GM12878 (cell line): ENCODE measurements at regions not wholly inside any gene's neighbourhood (a gene's known extent, or its start where the extent isn't known, plus 50 kb on each side); places are given as distances from the start of the nearest gene placed in this dataset.

ENCODE experiments used
- ATAC-seq: fragments of 200-7000 bp; cut with Tn5 transposase; 3 replicates; pipeline ENCODE4 v1.9.1; 2020; ENCODE audit warnings: mild to moderate bottlenecking, moderate library complexity
- BruUV-seq: library from RNA; stranded (reverse); fragments of 400-500 nt; replicated peaks from 2 replicates; lab custom pipeline; 2021; lab: Mats Ljungman, UMichigan
- CTCF ChIA-PET: fragments of 300-600 bp; sonication (Branson Sonifier 250); formaldehyde crosslinking; extraction: SDS; loops from one replicate; lab custom pipeline; 2021; ENCODE audit warnings: inconsistent platforms; lab: Yijun Ruan, JAX
- POLR2A ChIA-PET: fragments of 350-600 bp; formaldehyde crosslinking; extraction: SDS; loops from one replicate; lab custom pipeline; 2021; ENCODE audit warnings: inconsistent platforms; lab: Charles Lee
- RAD21 ChIA-PET: fragments of 300-600 bp; sonication (Branson Sonifier 250); formaldehyde crosslinking; loops from one replicate; lab custom pipeline; 2023; ENCODE audit warnings: antibody characterized with exemption; ENCODE audit not compliant: unreplicated experiment; lab: Charles Lee
- SMC1A ChIA-PET: fragments of 300-600 bp; sonication (Branson Sonifier 250); formaldehyde crosslinking; loops from one replicate; lab custom pipeline; 2023; ENCODE audit not compliant: unreplicated experiment, uncharacterized antibody; lab: Charles Lee
- DNase-seq: peaks from one replicate; pipeline ENCODE4 v3.0.0-alpha.2; 2011; ENCODE audit warnings: low read depth, low spot score
- FAIRE-seq: peaks from 3 replicates; lab custom pipeline; 2011; peaks lifted over from hg19 to GRCh38; lab: Jason Lieb, UNC
- H2AFZ ChIP-seq: 2 replicates; pipeline ENCODE4 v1.6.0; 2011; ENCODE audit warnings: low read depth, low read length, control low read depth; ENCODE audit not compliant: control insufficient read depth
- H3K27ac ChIP-seq: 2 replicates; pipeline ENCODE4 v1.5.1; 2011; ENCODE audit warnings: control low read depth; ENCODE audit not compliant: control insufficient read depth, insufficient read depth
- H3K27me3 ChIP-seq, 2 experiments: replicated peaks in 1 of 2; 2 replicates each; pipeline versions ENCODE4 v1.6.0 to v1.6.1; 2011; ENCODE audit warnings: low read length in 1 of 2; ENCODE audit not compliant: control insufficient read depth in 2 of 2, insufficient read depth in 2 of 2
- H3K36me3 ChIP-seq, 2 experiments: 2 replicates each; pipeline ENCODE4 v1.5.1; 2011; ENCODE audit warnings: low read length in 1 of 2; ENCODE audit not compliant: control insufficient read depth in 2 of 2, insufficient read depth in 2 of 2
- H3K4me1 ChIP-seq: 2 replicates; pipeline ENCODE4 v1.6.1; 2011; ENCODE audit warnings: mild to moderate bottlenecking, low read length, moderate library complexity, mixed read lengths; ENCODE audit not compliant: control insufficient read depth, insufficient read depth
- H3K4me2 ChIP-seq: 2 replicates; pipeline ENCODE4 v1.6.0; 2011; ENCODE audit warnings: control low read depth; ENCODE audit not compliant: control insufficient read depth, insufficient read depth
- H3K4me3 ChIP-seq: fragments of 200-600 bp; sonication (generic); 2 replicates; pipeline ENCODE4 v1.5.1; 2016
- H3K79me2 ChIP-seq: 2 replicates; pipeline ENCODE4 v1.6.0; 2011; ENCODE audit warnings: low read length; ENCODE audit not compliant: control insufficient read depth, insufficient read depth
- H3K9ac ChIP-seq: 2 replicates; pipeline ENCODE4 v1.8.0; 2011; ENCODE audit warnings: low read length, control low read depth, mixed read lengths; ENCODE audit not compliant: control insufficient read depth, insufficient read depth
- H3K9me3 ChIP-seq: replicated peaks from 3 replicates; pipeline ENCODE4 v1.5.1; 2011; ENCODE audit warnings: mild to moderate bottlenecking, low read length; ENCODE audit not compliant: control insufficient read depth, insufficient read depth
- H4K20me1 ChIP-seq: 2 replicates; pipeline ENCODE4 v1.6.0; 2011; ENCODE audit not compliant: control insufficient read depth, insufficient read depth
- ASH2L ChIP-seq: fragments of 300-600, 200-600 bp; sonication (generic); IDR thresholded peaks from 2 replicates; pipeline ENCODE4 v1.6.1; 2017; ENCODE audit warnings: low read depth, mild to moderate bottlenecking, borderline replicate concordance
- CHD1 ChIP-seq: IDR thresholded peaks from 2 replicates; pipeline ENCODE4 v1.6.1; 2012; ENCODE audit warnings: low read depth, low read length, improper control_type of control experiment
- MLLT1 ChIP-seq: fragments of 450-650 bp; IDR thresholded peaks from 2 replicates; pipeline ENCODE4 v1.6.1; 2016; ENCODE audit warnings: mild to moderate bottlenecking
- MTA3 ChIP-seq: IDR thresholded peaks from 2 replicates; pipeline ENCODE4 v1.6.1; 2012; ENCODE audit warnings: low read length, inconsistent platforms, borderline replicate concordance
- NBN ChIP-seq: fragments of 450-650 bp; IDR thresholded peaks from 2 replicates; pipeline ENCODE4 v1.6.1; 2016
- NFYB ChIP-seq: IDR thresholded peaks from 2 replicates; pipeline ENCODE4 v1.6.1; 2011; ENCODE audit warnings: low read depth, mild to moderate bottlenecking, low read length, improper control_type of control experiment, moderate library complexity; ENCODE audit not compliant: insufficient read depth
- RAD51 ChIP-seq: fragments of 450-650 bp; IDR thresholded peaks from 2 replicates; pipeline ENCODE4 v1.6.1; 2016; ENCODE audit warnings: moderate library complexity, mild to moderate bottlenecking, inconsistent platforms
- RCOR1 ChIP-seq: conservative IDR thresholded peaks from 2 replicates; pipeline ENCODE4 v1.6.1; 2012; ENCODE audit warnings: low read depth, low read length, improper control_type of control experiment
- SMAD1 ChIP-seq: fragments of 450-650 bp; IDR thresholded peaks from 2 replicates; pipeline ENCODE4 v1.6.1; 2018; ENCODE audit warnings: mild to moderate bottlenecking, low read depth; ENCODE audit not compliant: partially characterized antibody
- SREBF2 ChIP-seq: IDR thresholded peaks from 2 replicates; pipeline ENCODE4 v1.6.1; 2012; ENCODE audit warnings: mild to moderate bottlenecking, low read length
- TARDBP ChIP-seq: IDR thresholded peaks from 2 replicates; pipeline ENCODE4 v1.6.1; 2016; ENCODE audit warnings: borderline replicate concordance
- ZNF274 ChIP-seq: IDR thresholded peaks from one replicate; pipeline ENCODE4 v1.8.0; 2011; ENCODE audit not compliant: insufficient read length, insufficient read depth
- ZNF384 ChIP-seq: IDR thresholded peaks from 2 replicates; pipeline ENCODE4 v1.6.1; 2012; ENCODE audit warnings: low read depth, mild to moderate bottlenecking, low read length, improper control_type of control experiment, borderline replicate concordance
- WGBS: methylation state at CpG from one replicate; pipeline ENCODE4 v1.1.6; 2016; ENCODE audit warnings: low lambda C conversion rate; ENCODE audit not compliant: insufficient replicate concordance, insufficient coverage; ENCODE audit errors: missing lambda C conversion rate; 5-methylcytosine and 5-hydroxymethylcytosine counted together
- in situ Hi-C: fragments of 300-500 bp; cut with MboI; formaldehyde crosslinking; loops from 9 replicates; pipeline ENCODE4 v1.14.3; 2018; ENCODE audit warnings: mixed read lengths
- intact Hi-C: fragments of 100-400 bp; cut with micrococcal nuclease; formaldehyde crosslinking; loops from one replicate; pipeline ENCODE4 v1.14.2; 2022; ENCODE audit not compliant: unreplicated experiment
- TF ChIP-seq, protein P1 (sequence below): fragments of 450-650 bp; IDR thresholded peaks from 2 replicates; pipeline ENCODE4 v1.6.1; 2017; ENCODE audit warnings: mild to moderate bottlenecking, low read depth, inconsistent platforms; ENCODE audit not compliant: poor library complexity, severe bottlenecking
- TF ChIP-seq, protein P2 (sequence below): fragments of 450-650 bp; IDR thresholded peaks from 2 replicates; pipeline ENCODE4 v1.6.1; 2017; ENCODE audit warnings: mild to moderate bottlenecking
- TF ChIP-seq, protein P3 (sequence below): IDR thresholded peaks from 2 replicates; pipeline ENCODE4 v1.6.1; 2011; ENCODE audit warnings: mild to moderate bottlenecking, low read depth, low read length, moderate library complexity; ENCODE audit not compliant: insufficient replicate concordance

DNA sequence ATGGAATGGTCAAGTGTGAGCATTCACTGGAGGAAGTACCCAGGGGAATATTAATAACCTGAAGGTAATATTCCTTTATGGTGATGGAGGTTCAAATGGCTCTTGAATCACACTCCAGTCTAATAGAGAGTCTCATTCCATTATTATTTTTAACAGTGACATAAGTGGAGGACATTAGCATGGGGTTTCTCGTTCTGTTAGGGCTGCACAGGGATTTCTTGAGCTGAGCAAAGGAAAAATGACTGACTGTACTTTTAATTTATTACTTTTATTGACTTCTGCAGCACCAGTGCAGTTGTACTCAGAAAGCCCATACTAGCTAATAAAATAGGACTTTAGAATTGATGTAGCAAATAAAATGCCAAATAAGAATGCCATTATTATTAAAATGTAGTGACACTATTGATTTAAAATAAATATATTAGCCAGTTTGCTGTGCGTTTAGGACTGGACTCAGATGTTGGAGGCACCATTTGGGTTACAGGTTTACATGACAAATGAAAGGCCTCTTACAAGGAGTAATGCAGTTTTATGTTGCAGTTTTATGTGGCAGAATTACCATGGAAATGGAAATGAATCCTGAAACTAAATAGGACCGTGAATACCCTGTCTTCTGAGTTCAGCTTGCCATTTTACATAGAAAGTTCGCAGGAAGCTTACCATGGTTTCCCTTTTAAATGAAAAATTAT, 705.1 kb upstream of the GRM7 start:
- H3K27me3 ChIP-seq: no peaks in the 10 kb centered on the region
- H3K36me3 ChIP-seq: no peaks in the 10 kb centered on the region
- ChIA-PET SMC1A (interaction anchor here (0.6 to 1.5 kb wide), 2 partner anchors 13 to 770 kb away, joined by 3 to 4 read pairs; no protein-coding TSS in a partner anchor), POLR2A (no interaction called here), RAD21 (no interaction called here), CTCF (no interaction called here)
- TF ChIP-seq ASH2L: no peak
- no peak for TF ChIP-seq CHD1
- no peak for TF ChIP-seq RCOR1
- no peak for TF ChIP-seq TARDBP
- no peak for TF ChIP-seq RAD51
- TF ChIP-seq MLLT1: no peak
- TF ChIP-seq SREBF2: no peak
- TF ChIP-seq, protein P1, sequence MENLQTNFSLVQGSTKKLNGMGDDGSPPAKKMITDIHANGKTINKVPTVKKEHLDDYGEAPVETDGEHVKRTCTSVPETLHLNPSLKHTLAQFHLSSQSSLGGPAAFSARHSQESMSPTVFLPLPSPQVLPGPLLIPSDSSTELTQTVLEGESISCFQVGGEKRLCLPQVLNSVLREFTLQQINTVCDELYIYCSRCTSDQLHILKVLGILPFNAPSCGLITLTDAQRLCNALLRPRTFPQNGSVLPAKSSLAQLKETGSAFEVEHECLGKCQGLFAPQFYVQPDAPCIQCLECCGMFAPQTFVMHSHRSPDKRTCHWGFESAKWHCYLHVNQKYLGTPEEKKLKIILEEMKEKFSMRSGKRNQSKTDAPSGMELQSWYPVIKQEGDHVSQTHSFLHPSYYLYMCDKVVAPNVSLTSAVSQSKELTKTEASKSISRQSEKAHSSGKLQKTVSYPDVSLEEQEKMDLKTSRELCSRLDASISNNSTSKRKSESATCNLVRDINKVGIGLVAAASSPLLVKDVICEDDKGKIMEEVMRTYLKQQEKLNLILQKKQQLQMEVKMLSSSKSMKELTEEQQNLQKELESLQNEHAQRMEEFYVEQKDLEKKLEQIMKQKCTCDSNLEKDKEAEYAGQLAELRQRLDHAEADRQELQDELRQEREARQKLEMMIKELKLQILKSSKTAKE: no peak
- TF ChIP-seq ZNF274: no peak
- no peak for TF ChIP-seq NFYB
- TF ChIP-seq ZNF384: no peak
- TF ChIP-seq, protein P2, sequence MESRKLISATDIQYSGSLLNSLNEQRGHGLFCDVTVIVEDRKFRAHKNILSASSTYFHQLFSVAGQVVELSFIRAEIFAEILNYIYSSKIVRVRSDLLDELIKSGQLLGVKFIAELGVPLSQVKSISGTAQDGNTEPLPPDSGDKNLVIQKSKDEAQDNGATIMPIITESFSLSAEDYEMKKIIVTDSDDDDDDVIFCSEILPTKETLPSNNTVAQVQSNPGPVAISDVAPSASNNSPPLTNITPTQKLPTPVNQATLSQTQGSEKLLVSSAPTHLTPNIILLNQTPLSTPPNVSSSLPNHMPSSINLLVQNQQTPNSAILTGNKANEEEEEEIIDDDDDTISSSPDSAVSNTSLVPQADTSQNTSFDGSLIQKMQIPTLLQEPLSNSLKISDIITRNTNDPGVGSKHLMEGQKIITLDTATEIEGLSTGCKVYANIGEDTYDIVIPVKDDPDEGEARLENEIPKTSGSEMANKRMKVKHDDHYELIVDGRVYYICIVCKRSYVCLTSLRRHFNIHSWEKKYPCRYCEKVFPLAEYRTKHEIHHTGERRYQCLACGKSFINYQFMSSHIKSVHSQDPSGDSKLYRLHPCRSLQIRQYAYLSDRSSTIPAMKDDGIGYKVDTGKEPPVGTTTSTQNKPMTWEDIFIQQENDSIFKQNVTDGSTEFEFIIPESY: no peak
- TF ChIP-seq, protein P3, sequence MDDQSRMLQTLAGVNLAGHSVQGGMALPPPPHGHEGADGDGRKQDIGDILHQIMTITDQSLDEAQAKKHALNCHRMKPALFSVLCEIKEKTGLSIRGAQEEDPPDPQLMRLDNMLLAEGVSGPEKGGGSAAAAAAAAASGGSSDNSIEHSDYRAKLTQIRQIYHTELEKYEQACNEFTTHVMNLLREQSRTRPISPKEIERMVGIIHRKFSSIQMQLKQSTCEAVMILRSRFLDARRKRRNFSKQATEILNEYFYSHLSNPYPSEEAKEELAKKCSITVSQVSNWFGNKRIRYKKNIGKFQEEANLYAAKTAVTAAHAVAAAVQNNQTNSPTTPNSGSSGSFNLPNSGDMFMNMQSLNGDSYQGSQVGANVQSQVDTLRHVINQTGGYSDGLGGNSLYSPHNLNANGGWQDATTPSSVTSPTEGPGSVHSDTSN: no peak
- no peak for TF ChIP-seq SMAD1
- no peak for TF ChIP-seq NBN
- no peak for TF ChIP-seq MTA3
- 21% methylated on average over 4 of the region's 4 CpGs for WGBS
- H3K79me2 ChIP-seq: no peaks in the 10 kb centered on the region
- no peak overlapping the region for H3K4me2 ChIP-seq
- H4K20me1 ChIP-seq: no peaks in the 10 kb centered on the region
- no peak overlapping the region for H3K27ac ChIP-seq
- FAIRE-seq (no peak), ATAC-seq (no peak), DNase-seq (no peak)
- H3K9ac ChIP-seq: no peak overlapping the region
- BruUV-seq: no TSS peak
- in situ Hi-C loops (no loop called here), intact Hi-C loops (no loop called here)
- no peaks in the 10 kb centered on the region for H3K9me3 ChIP-seq
- H3K4me3 ChIP-seq: no peak overlapping the region
- H3K4me1 ChIP-seq: no peaks in the 10 kb centered on the region
- no peak overlapping the region for H2AFZ ChIP-seq
